Spinal cord (tissue), 9 donors: ENCODE measurements at regions not wholly inside any gene's neighbourhood (a gene's known extent, or its start where the extent isn't known, plus 50 kb on each side); places are given as distances from the start of the nearest gene placed in this dataset.
A peak's percentile ranks its signal among the peaks of the same experiment; 100 is the strongest.

Experiments
- DNase-seq, 6 donors: peaks; one replicate each; pipeline versions ENCODE4 v3.0.0 to v3.0.0-alpha.2; 2013 to 2015; ENCODE audit warnings: low spot score in 6 of 6, low read depth in 4 of 6
- H3K27ac ChIP-seq: one replicate; pipeline ENCODE4 v1.5.1; 2013; ENCODE audit warnings: low read depth, low read length, control low read depth
- H3K27me3 ChIP-seq: one replicate; pipeline ENCODE4 v1.6.1; 2013; ENCODE audit warnings: low read length; ENCODE audit not compliant: control insufficient read depth, insufficient read depth
- H3K36me3 ChIP-seq: one replicate; pipeline ENCODE4 v1.6.1; 2013; ENCODE audit warnings: low read length; ENCODE audit not compliant: control insufficient read depth, insufficient read depth
- H3K4me1 ChIP-seq: one replicate; pipeline ENCODE4 v1.6.1; 2013; ENCODE audit warnings: low read length; ENCODE audit not compliant: control insufficient read depth, insufficient read depth
- H3K4me3 ChIP-seq: one replicate; pipeline ENCODE4 v1.5.1; 2013; ENCODE audit warnings: low read depth, low read length, control low read depth
- H3K9me3 ChIP-seq: one replicate; pipeline ENCODE4 v1.6.1; 2013; ENCODE audit warnings: low read length; ENCODE audit not compliant: control insufficient read depth, insufficient read depth
- WGBS: methylation state at CpG from one replicate; pipeline ENCODE4 v1.1.5; 2013; ENCODE audit warnings: missing lambda C conversion rate; ENCODE audit not compliant: insufficient coverage; 5-methylcytosine and 5-hydroxymethylcytosine counted together
- donor health status: healthy.

- Histone ChIP-seq H3K4me3 (no peak overlapping the region), H3K27me3 (no peaks in the 10 kb centered on the region), H3K27ac (no peak overlapping the region), H3K4me1 (peaks cover 9% of the 10 kb centered on the region), H3K36me3 (no peaks in the 10 kb centered on the region), H3K9me3 (peaks cover 5% of the 10 kb centered on the region)
- WGBS = no CpG with 5 or more reads among the region's 1 CpG
- no peak for DNase-seq
Observed at GRCh38 chr14:104243200-104243599, 104.8 kb downstream of the KIF26A start.

DNA sequence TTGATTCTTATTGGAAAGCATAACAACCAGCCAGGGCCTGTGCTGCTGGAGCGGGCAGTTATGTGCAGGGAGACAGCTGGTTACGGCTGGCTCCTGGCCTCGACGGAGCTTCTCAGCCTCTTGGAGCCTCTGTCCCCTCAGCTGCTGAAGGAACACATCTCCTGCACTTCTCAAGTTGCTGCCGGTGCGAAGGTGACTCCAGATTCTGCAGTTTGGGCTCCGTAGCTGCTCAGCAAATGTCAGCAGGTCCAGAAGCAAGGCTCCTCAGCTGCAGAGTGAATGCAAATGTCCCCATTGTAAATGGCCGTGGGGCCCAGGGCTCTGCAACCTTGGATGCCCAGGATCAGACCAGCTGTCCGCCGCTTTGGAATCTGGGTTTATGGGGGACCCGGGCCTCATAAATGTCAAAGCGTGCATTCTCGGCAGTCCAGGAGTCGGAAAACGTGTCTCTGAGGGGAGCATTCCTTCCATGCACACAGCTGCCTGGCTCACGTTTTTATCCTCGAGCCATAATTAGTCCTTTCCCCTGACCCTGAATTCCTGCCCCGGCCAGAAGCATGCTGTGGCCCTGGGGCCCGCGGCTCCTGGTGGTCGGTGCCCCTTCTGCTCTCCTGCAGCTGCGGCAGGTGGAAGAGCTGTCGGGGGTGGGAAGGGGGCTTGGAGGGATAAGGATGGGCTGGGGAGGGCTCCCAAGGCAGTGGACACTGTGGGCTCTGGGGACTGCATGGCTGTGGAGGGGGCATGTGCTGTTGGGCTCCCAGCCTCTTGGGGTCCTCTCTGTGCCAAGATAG lies 106.0 kb downstream of the KIF26A start:
- Histone ChIP-seq H3K36me3 (no peaks in the 10 kb centered on the region), H3K27me3 (no peaks in the 10 kb centered on the region), H3K4me3 (no peak overlapping the region), H3K9me3 (peaks cover 5% of the 10 kb centered on the region), H3K27ac (no peak overlapping the region), H3K4me1 (peaks cover 9% of the 10 kb centered on the region)
- peak in 1 of 6 donors; percentile 34 for DNase-seq
- 75% methylated on average over 22 of the region's 23 CpGs for WGBS

DNA sequence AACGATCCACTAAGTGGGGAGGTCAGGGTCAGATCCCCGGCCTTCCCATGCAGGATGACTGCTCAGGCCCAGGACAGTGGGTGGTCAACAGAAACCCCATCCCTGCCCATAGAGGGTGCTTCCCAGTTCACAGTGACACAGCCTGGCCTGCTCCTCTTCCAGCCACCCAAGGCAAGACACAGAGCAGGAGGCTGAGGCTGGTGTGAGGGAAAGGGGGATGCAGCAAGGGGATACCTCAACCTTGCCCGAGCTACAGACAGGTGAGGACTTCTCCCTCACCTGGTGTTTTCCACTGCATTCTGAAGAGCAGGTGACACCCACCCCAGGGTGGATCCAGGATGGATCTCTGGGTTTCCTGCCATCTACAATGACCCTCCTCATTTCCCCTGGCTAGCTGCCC lies 106.7 kb downstream of the KIF26A start:
- Histone ChIP-seq H3K4me3 (no peak overlapping the region), H3K36me3 (no peaks in the 10 kb centered on the region), H3K27ac (no peak overlapping the region), H3K4me1 (peaks cover 3% of the 10 kb centered on the region), H3K27me3 (no peaks in the 10 kb centered on the region), H3K9me3 (peaks cover 5% of the 10 kb centered on the region)
- no peak for DNase-seq
- WGBS = 100% methylated on average over 1 of the region's 3 CpGs

- DNase-seq = no peak
- WGBS = 86% methylated on average over 1 of the region's 2 CpGs
- Histone ChIP-seq H3K4me1 (no peaks in the 10 kb centered on the region), H3K4me3 (no peak overlapping the region), H3K27ac (no peak overlapping the region), H3K27me3 (no peaks in the 10 kb centered on the region), H3K36me3 (no peaks in the 10 kb centered on the region), H3K9me3 (peaks cover 5% of the 10 kb centered on the region)
Observed at GRCh38 chr14:104245723-104246122, 107.3 kb downstream of the KIF26A start.

GRCh38 chr14:104246401-104247335 lies 108.3 kb downstream of the KIF26A start:
- no peaks in the 10 kb centered on the region for H3K27me3 ChIP-seq
- no peak overlapping the region for H3K4me3 ChIP-seq
- H3K27ac ChIP-seq = no peak overlapping the region
- H3K9me3 ChIP-seq = peaks cover 5% of the 10 kb centered on the region
- no peaks in the 10 kb centered on the region for H3K36me3 ChIP-seq
- DNase-seq = no peak
- 86% methylated on average over 19 of the region's 19 CpGs for whole genome bisulfite sequencing
- H3K4me1 ChIP-seq = no peaks in the 10 kb centered on the region

GRCh38 chr14:104247336-104248202 lies 109.2 kb downstream of the KIF26A start:
- H3K27ac ChIP-seq = no peak overlapping the region
- H3K36me3 ChIP-seq = no peaks in the 10 kb centered on the region
- no peak overlapping the region for H3K4me3 ChIP-seq
- no peak for DNase-seq
- no peaks in the 10 kb centered on the region for H3K27me3 ChIP-seq
- no peaks in the 10 kb centered on the region for H3K4me1 ChIP-seq
- 84% methylated on average over 24 of the region's 24 CpGs for WGBS
- H3K9me3 ChIP-seq = peaks cover 5% of the 10 kb centered on the region

- 86% methylated on average over 20 of the region's 26 CpGs for WGBS
- H3K27me3 ChIP-seq = no peaks in the 10 kb centered on the region
- no peaks in the 10 kb centered on the region for H3K4me1 ChIP-seq
- H3K4me3 ChIP-seq = no peak overlapping the region
- no peaks in the 10 kb centered on the region for H3K36me3 ChIP-seq
- DNase-seq = no peak
- peaks cover 5% of the 10 kb centered on the region for H3K9me3 ChIP-seq
- no peak overlapping the region for H3K27ac ChIP-seq
Observed at GRCh38 chr14:104248203-104249055, 110.0 kb downstream of the KIF26A start.

DNA sequence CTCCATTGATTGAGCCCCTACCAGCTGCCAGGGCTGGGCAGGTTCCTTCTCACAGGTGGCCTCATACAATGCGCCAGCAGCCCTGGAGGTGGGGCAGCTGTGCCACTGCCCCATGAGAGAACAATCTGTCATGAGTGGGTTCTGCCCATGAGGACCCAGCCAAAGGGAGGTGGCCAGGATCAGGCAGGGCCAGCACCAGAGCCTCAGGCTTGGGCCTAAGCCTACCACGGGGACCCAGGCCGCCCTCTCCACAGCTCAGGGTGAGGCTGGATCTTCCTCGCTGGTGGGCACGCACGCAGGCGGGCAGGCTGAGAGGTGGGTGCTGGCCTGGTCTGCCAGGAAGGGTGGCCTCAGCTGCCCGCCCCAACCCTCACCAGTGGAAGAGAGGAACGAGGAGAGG lies 110.7 kb downstream of the KIF26A start:
- WGBS = 97% methylated on average over 4 of the region's 9 CpGs
- no peak for DNase-seq
- H3K36me3 ChIP-seq = no peaks in the 10 kb centered on the region

More for the DNA sequence above, 110.7 kb downstream of the KIF26A start:
- Histone ChIP-seq H3K4me3 (no peak overlapping the region), H3K27me3 (no peaks in the 10 kb centered on the region), H3K9me3 (peaks cover 5% of the 10 kb centered on the region), H3K27ac (no peak overlapping the region), H3K4me1 (no peaks in the 10 kb centered on the region)
